Esophagus squamous epithelium (tissue), 5 donors: ENCODE measurements at regions not wholly inside any gene's neighbourhood (a gene's known extent, or its start where the extent isn't known, plus 50 kb on each side); places are given as distances from the start of the nearest gene placed in this dataset.

Experiments
- DNase-seq: peaks from one replicate; lab custom pipeline; 2025; lab: John Stamatoyannopoulos, UW
- H3K27ac ChIP-seq, 4 donors: fragments of 200-600 bp; sonication (generic); one replicate each; pipeline ENCODE4 v1.5.1; 2016 to 2019; ENCODE audit warnings: mild to moderate bottlenecking in 1 of 4
- H3K27me3 ChIP-seq, 4 donors: fragments of 200-600 bp; sonication (generic); 1 replicate in 3 of 4; 2 replicates in 1 of 4; pipeline versions ENCODE4 v1.5.1 to v1.6.0; 2017 to 2021; ENCODE audit warnings: antibody characterized with exemption in 1 of 4
- H3K36me3 ChIP-seq, 3 donors: fragments of 200-600 bp; sonication (generic); one replicate each; pipeline ENCODE4 v1.5.1; 2016 to 2019
- H3K4me1 ChIP-seq, 3 donors: fragments of 200-600 bp; sonication (generic); one replicate each; pipeline ENCODE4 v1.5.1; 2017 to 2019
- H3K4me3 ChIP-seq, 4 donors: fragments of 200-600 bp; sonication (generic); 1 replicate in 3 of 4; 2 replicates in 1 of 4; pipeline ENCODE4 v1.5.1; 2016 to 2019; ENCODE audit warnings: mild to moderate bottlenecking in 2 of 4, moderate library complexity in 1 of 4
- H3K9me3 ChIP-seq, 3 donors: fragments of 200-600 bp; sonication (generic); one replicate each; pipeline ENCODE4 v1.5.1; 2016 to 2019
- CTCF ChIP-seq, 6 experiments: fragments of 450-650 bp in 4 of 6; fragments of 200-600 bp in 2 of 6; sonication (generic) in 2 of 6; IDR thresholded peaks; one replicate each; pipeline ENCODE4 v1.5.1; 2016 to 2019; ENCODE audit warnings: antibody characterized with exemption in 6 of 6, mild to moderate bottlenecking in 4 of 6, moderate library complexity in 4 of 6
- POLR2A ChIP-seq, 4 donors: fragments of 450-650 bp; IDR thresholded peaks; one replicate each; pipeline ENCODE4 v1.6.1; 2017; ENCODE audit warnings: antibody characterized with exemption in 4 of 4, mild to moderate bottlenecking in 4 of 4, moderate library complexity in 3 of 4
- WGBS, 2 donors: methylation state at CpG; one replicate each; pipeline ENCODE4 v1.1.5; 2018; 5-methylcytosine and 5-hydroxymethylcytosine counted together
- intact Hi-C: fragments of 100-400 bp; cut with DNase I; formaldehyde crosslinking; loops from one replicate; pipeline ENCODE4 v1.15.0; 2022
- donor health status: DM: yes; HTN: yes; CAD: no.

GRCh38 chr16:51807551-51807950 is 656.5 kb upstream of the SALL1 start:
- intact Hi-C loops = no loop called here
- Histone ChIP-seq H3K9me3 (no peaks in the 10 kb centered on the region), H3K4me1 (no peaks in the 10 kb centered on the region), H3K27me3 (no peaks in the 10 kb centered on the region), H3K36me3 (no peaks in the 10 kb centered on the region), H3K4me3 (no peak overlapping the region), H3K27ac (no peak overlapping the region)
- 41 to 44% methylated on average over 2 of the region's 2 CpGs for WGBS, 2 donors
- no peak for TF ChIP-seq CTCF (IDR thresholded peaks at IDR 0.05)
- no peak for TF ChIP-seq POLR2A (IDR thresholded peaks at IDR 0.05)
- DNase-seq = no peak

GRCh38 chr16:51801635-51802034 is 650.6 kb upstream of the SALL1 start:
- Histone ChIP-seq H3K36me3 (no peaks in the 10 kb centered on the region), H3K27ac (no peak overlapping the region), H3K27me3 (no peaks in the 10 kb centered on the region), H3K4me3 (no peak overlapping the region), H3K9me3 (no peaks in the 10 kb centered on the region), H3K4me1 (no peaks in the 10 kb centered on the region)
- TF ChIP-seq CTCF (IDR thresholded peaks at IDR 0.05) = no peak
- no peak for TF ChIP-seq POLR2A (IDR thresholded peaks at IDR 0.05)
- DNase-seq = no peak
- intact Hi-C loops = no loop called here

- TF ChIP-seq POLR2A (IDR thresholded peaks at IDR 0.05) = no peak
- no peak for DNase-seq
Measured at GRCh38 chr16:51797669-51798259, 646.7 kb upstream of the SALL1 start.

GRCh38 chr16:51779240-51779639 is 628.2 kb upstream of the SALL1 start:
- Histone ChIP-seq H3K27me3 (no peaks in the 10 kb centered on the region), H3K36me3 (no peaks in the 10 kb centered on the region), H3K9me3 (no peaks in the 10 kb centered on the region), H3K4me3 (no peak overlapping the region), H3K27ac (no peak overlapping the region), H3K4me1 (no peaks in the 10 kb centered on the region)
- intact Hi-C loops = no loop called here
- TF ChIP-seq POLR2A (IDR thresholded peaks at IDR 0.05) (no peak), CTCF (IDR thresholded peaks at IDR 0.05) (no peak)
- no peak for DNase-seq
- WGBS, 2 donors = 68% methylated on average over 3 of the region's 3 CpGs

More at GRCh38 chr16:51797669-51798259, 646.7 kb upstream of the SALL1 start:
- H3K27ac ChIP-seq = no peak overlapping the region
- H3K4me3 ChIP-seq = no peak overlapping the region
- 74 to 80% methylated on average over 6 of the region's 6 CpGs for WGBS, 2 donors
- no peaks in the 10 kb centered on the region for H3K9me3 ChIP-seq
- H3K36me3 ChIP-seq = no peaks in the 10 kb centered on the region
- no peaks in the 10 kb centered on the region for H3K27me3 ChIP-seq
- H3K4me1 ChIP-seq = no peaks in the 10 kb centered on the region
- intact Hi-C loops = no loop called here

GRCh38 chr16:51773071-51773890 is 622.2 kb upstream of the SALL1 start:
- Histone ChIP-seq H3K9me3 (no peaks in the 10 kb centered on the region), H3K4me1 (no peaks in the 10 kb centered on the region), H3K4me3 (no peak overlapping the region), H3K27ac (no peak overlapping the region), H3K27me3 (no peaks in the 10 kb centered on the region), H3K36me3 (no peaks in the 10 kb centered on the region)
- TF ChIP-seq POLR2A (IDR thresholded peaks at IDR 0.05) (no peak), CTCF (IDR thresholded peaks at IDR 0.05) (no peak)
- DNase-seq = no peak
- 65 to 70% methylated on average over 12 to 15 of the region's 22 CpGs for WGBS, 2 donors
- intact Hi-C loops = no loop called here
